ENCODE measurements at regions not wholly inside any gene's neighbourhood (a gene's known extent, or its start where the extent isn't known, plus 50 kb on each side); places are given as distances from the start of the nearest gene placed in this dataset.
A peak's percentile ranks its signal among the peaks of the same experiment; 100 is the strongest.

GRCh38 chr12:66831495-66831894, 152.6 kb upstream of the GRIP1 start:
- Mint-ChIP-seq H3K36me3 (ENCODE audit: low read depth) (no peaks in the 10 kb centered on the region), H3K4me1 (ENCODE audit: low read depth) (peaks cover 13% of the 10 kb centered on the region), H3K9me3 (no peaks in the 10 kb centered on the region), H3K4me3 (ENCODE audit: low read depth) (no peak overlapping the region), H3K27ac (no peak overlapping the region), H3K27me3 (ENCODE audit: low read depth) (no peaks in the 10 kb centered on the region)
- intact Hi-C loops (cut with micrococcal nuclease): no loop called here
- no peak for DNase-seq (ENCODE audit: low spot score)

GRCh38 chr12:66832997-66833396, 154.1 kb upstream of the GRIP1 start:
- H3K36me3 Mint-ChIP-seq (ENCODE audit: low read depth): no peaks in the 10 kb centered on the region
- peaks cover 13% of the 10 kb centered on the region for H3K4me1 Mint-ChIP-seq (ENCODE audit: low read depth)
- no peaks in the 10 kb centered on the region for H3K27me3 Mint-ChIP-seq (ENCODE audit: low read depth)

GRCh38 chr12:66836623-66837310, 157.9 kb upstream of the GRIP1 start:
- Mint-ChIP-seq H3K4me1 (ENCODE audit: low read depth) (no peaks in the 10 kb centered on the region), H3K36me3 (ENCODE audit: low read depth) (no peaks in the 10 kb centered on the region), H3K27me3 (ENCODE audit: low read depth) (peaks cover 9% of the 10 kb centered on the region), H3K4me3 (ENCODE audit: low read depth) (no peak overlapping the region), H3K9me3 (no peaks in the 10 kb centered on the region), H3K27ac (no peak overlapping the region)
- intact Hi-C loops (cut with micrococcal nuclease): no loop called here
- no peak for DNase-seq (ENCODE audit: low spot score)

More at GRCh38 chr12:66832997-66833396, 154.1 kb upstream of the GRIP1 start:
- H3K9me3 Mint-ChIP-seq: no peaks in the 10 kb centered on the region
- H3K27ac Mint-ChIP-seq: no peak overlapping the region
- no peak for DNase-seq (ENCODE audit: low spot score)
- intact Hi-C loops (cut with micrococcal nuclease): no loop called here
- H3K4me3 Mint-ChIP-seq (ENCODE audit: low read depth): no peak overlapping the region

- Mint-ChIP-seq H3K36me3 (ENCODE audit: low read depth) (no peaks in the 10 kb centered on the region), H3K27ac (no peak overlapping the region), H3K9me3 (no peaks in the 10 kb centered on the region), H3K4me3 (ENCODE audit: low read depth) (no peak overlapping the region), H3K27me3 (ENCODE audit: low read depth) (peaks cover 9% of the 10 kb centered on the region), H3K4me1 (ENCODE audit: low read depth) (no peaks in the 10 kb centered on the region)
- DNase-seq (ENCODE audit: low spot score): no peak
- intact Hi-C loops (cut with micrococcal nuclease): no loop called here
Measured at GRCh38 chr12:66837311-66837627, 158.4 kb upstream of the GRIP1 start.

GRCh38 chr12:66838366-66838765, 159.5 kb upstream of the GRIP1 start:
- Mint-ChIP-seq H3K4me1 (ENCODE audit: low read depth) (no peaks in the 10 kb centered on the region), H3K27me3 (ENCODE audit: low read depth) (peaks cover 9% of the 10 kb centered on the region), H3K4me3 (ENCODE audit: low read depth) (no peak overlapping the region), H3K27ac (no peak overlapping the region), H3K9me3 (no peaks in the 10 kb centered on the region), H3K36me3 (ENCODE audit: low read depth) (no peaks in the 10 kb centered on the region)
- no peak for DNase-seq (ENCODE audit: low spot score)
- intact Hi-C loops (cut with micrococcal nuclease): no loop called here

GRCh38 chr12:66848967-66849366, 170.1 kb upstream of the GRIP1 start:
- Mint-ChIP-seq H3K27ac (no peak overlapping the region), H3K36me3 (ENCODE audit: low read depth) (no peaks in the 10 kb centered on the region), H3K4me3 (ENCODE audit: low read depth) (no peak overlapping the region), H3K27me3 (ENCODE audit: low read depth) (peaks cover 12% of the 10 kb centered on the region), H3K9me3 (no peaks in the 10 kb centered on the region), H3K4me1 (ENCODE audit: low read depth) (no peaks in the 10 kb centered on the region)
- intact Hi-C loops (cut with micrococcal nuclease): no loop called here
- DNase-seq (ENCODE audit: low spot score): no peak

GRCh38 chr12:66851134-66851533, 172.3 kb upstream of the GRIP1 start:
- no peaks in the 10 kb centered on the region for H3K36me3 Mint-ChIP-seq (ENCODE audit: low read depth)
- H3K27me3 Mint-ChIP-seq (ENCODE audit: low read depth): peaks cover 10% of the 10 kb centered on the region
- intact Hi-C loops (cut with micrococcal nuclease): no loop called here
- no peak overlapping the region for H3K27ac Mint-ChIP-seq
- H3K4me1 Mint-ChIP-seq (ENCODE audit: low read depth): no peaks in the 10 kb centered on the region
- no peak overlapping the region for H3K4me3 Mint-ChIP-seq (ENCODE audit: low read depth)
- DNase-seq (ENCODE audit: low spot score): no peak
- no peaks in the 10 kb centered on the region for H3K9me3 Mint-ChIP-seq

GRCh38 chr12:66852091-66852490, 173.2 kb upstream of the GRIP1 start:
- H3K27ac Mint-ChIP-seq: no peak overlapping the region
- peaks cover 10% of the 10 kb centered on the region for H3K27me3 Mint-ChIP-seq (ENCODE audit: low read depth)
- no peak for DNase-seq (ENCODE audit: low spot score)
- H3K9me3 Mint-ChIP-seq: no peaks in the 10 kb centered on the region
- H3K4me3 Mint-ChIP-seq (ENCODE audit: low read depth): no peak overlapping the region
- no peaks in the 10 kb centered on the region for H3K4me1 Mint-ChIP-seq (ENCODE audit: low read depth)
- no peaks in the 10 kb centered on the region for H3K36me3 Mint-ChIP-seq (ENCODE audit: low read depth)
- intact Hi-C loops (cut with micrococcal nuclease): no loop called here

- no peak for DNase-seq (ENCODE audit: low spot score)
- H3K4me1 Mint-ChIP-seq (ENCODE audit: low read depth): no peaks in the 10 kb centered on the region
Measured at GRCh38 chr12:66852765-66853164, 173.9 kb upstream of the GRIP1 start.

GRCh38 chr12:66859751-66860440, 181.0 kb upstream of the GRIP1 start:
- no peaks in the 10 kb centered on the region for H3K36me3 Mint-ChIP-seq (ENCODE audit: low read depth)
- no peak overlapping the region for H3K27ac Mint-ChIP-seq
- DNase-seq (ENCODE audit: low spot score): no peak
- intact Hi-C loops (cut with micrococcal nuclease): loop anchor here (2.0 kb wide), 1 partner anchor 171 kb away; no protein-coding TSS in a partner anchor
- H3K4me1 Mint-ChIP-seq (ENCODE audit: low read depth): no peaks in the 10 kb centered on the region
- H3K27me3 Mint-ChIP-seq (ENCODE audit: low read depth): peaks cover 11% of the 10 kb centered on the region
- H3K4me3 Mint-ChIP-seq (ENCODE audit: low read depth): no peak overlapping the region
- H3K9me3 Mint-ChIP-seq: no peaks in the 10 kb centered on the region

More at GRCh38 chr12:66852765-66853164, 173.9 kb upstream of the GRIP1 start:
- no peaks in the 10 kb centered on the region for H3K9me3 Mint-ChIP-seq
- H3K27me3 Mint-ChIP-seq (ENCODE audit: low read depth): peaks cover 10% of the 10 kb centered on the region
- intact Hi-C loops (cut with micrococcal nuclease): no loop called here
- H3K4me3 Mint-ChIP-seq (ENCODE audit: low read depth): no peak overlapping the region
- H3K27ac Mint-ChIP-seq: no peak overlapping the region
- no peaks in the 10 kb centered on the region for H3K36me3 Mint-ChIP-seq (ENCODE audit: low read depth)

GRCh38 chr12:66860752-66861750, 182.2 kb upstream of the GRIP1 start:
- intact Hi-C loops (cut with micrococcal nuclease): loop anchor here (2.0 kb wide), 1 partner anchor 172 kb away; no protein-coding TSS in a partner anchor
- Mint-ChIP-seq H3K4me1 (ENCODE audit: low read depth) (no peaks in the 10 kb centered on the region), H3K27ac (no peak overlapping the region), H3K9me3 (no peaks in the 10 kb centered on the region), H3K36me3 (ENCODE audit: low read depth) (no peaks in the 10 kb centered on the region), H3K27me3 (ENCODE audit: low read depth) (peaks cover 17% of the 10 kb centered on the region), H3K4me3 (ENCODE audit: low read depth) (no peak overlapping the region)
- DNase-seq (ENCODE audit: low spot score): peak; percentile 29

GRCh38 chr12:66862356-66862985, 183.6 kb upstream of the GRIP1 start:
- H3K4me1 Mint-ChIP-seq (ENCODE audit: low read depth): no peaks in the 10 kb centered on the region
- H3K27me3 Mint-ChIP-seq (ENCODE audit: low read depth): peaks cover 17% of the 10 kb centered on the region
- H3K4me3 Mint-ChIP-seq (ENCODE audit: low read depth): no peak overlapping the region
- H3K36me3 Mint-ChIP-seq (ENCODE audit: low read depth): no peaks in the 10 kb centered on the region
- no peak for DNase-seq (ENCODE audit: low spot score)
- intact Hi-C loops (cut with micrococcal nuclease): no loop called here
- no peak overlapping the region for H3K27ac Mint-ChIP-seq
- no peaks in the 10 kb centered on the region for H3K9me3 Mint-ChIP-seq
